T-helper 22 cell (primary cell): ENCODE measurements at regions not wholly inside any gene's neighbourhood (a gene's known extent, or its start where the extent isn't known, plus 50 kb on each side); places are given as distances from the start of the nearest gene placed in this dataset.

Experiments
- DNase-seq: peaks from one replicate; pipeline ENCODE4 v3.0.0-alpha.2; 2020; ENCODE audit warnings: low read depth

GRCh38 chr2:6782517-6783237 is 83.0 kb downstream of the CMPK2 start:
- DNase-seq, result no peak

GRCh38 chr2:6783238-6783614 is 82.5 kb downstream of the CMPK2 start:
- DNase-seq, result no peak

GRCh38 chr2:6784291-6784690 is 81.4 kb downstream of the CMPK2 start:
- DNase-seq, result no peak

- no peak for DNase-seq
Measured at GRCh38 chr2:6785493-6785892, 80.2 kb downstream of the CMPK2 start.

- DNase-seq, result no peak
Measured at GRCh38 chr2:6787376-6787775, 78.3 kb downstream of the CMPK2 start.

- DNase-seq, result no peak
Measured at GRCh38 chr2:6788614-6789013, 77.1 kb downstream of the CMPK2 start.

- no peak for DNase-seq
Measured at GRCh38 chr2:6789559-6790138, 76.1 kb downstream of the CMPK2 start.

DNA sequence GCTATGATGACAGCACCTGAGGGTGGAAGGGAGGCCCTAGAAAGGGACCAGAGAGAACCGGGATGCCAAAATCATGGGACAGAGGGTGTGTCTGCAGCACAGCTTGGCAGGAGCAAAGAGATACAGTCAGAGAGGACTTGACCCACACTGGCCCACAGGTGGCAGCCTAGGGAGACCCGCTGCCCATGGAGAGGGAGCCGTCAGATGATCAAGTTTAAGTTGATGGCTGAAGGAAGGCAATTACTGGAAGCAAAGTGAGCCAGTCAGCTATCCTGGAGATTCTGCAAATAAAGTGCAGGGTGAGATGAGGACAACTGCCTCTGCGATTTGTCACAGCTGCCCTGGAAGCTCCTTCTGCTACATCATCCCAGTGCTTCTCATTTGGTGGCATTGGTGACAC is 74.0 kb downstream of the CMPK2 start:
- no peak for DNase-seq

DNA sequence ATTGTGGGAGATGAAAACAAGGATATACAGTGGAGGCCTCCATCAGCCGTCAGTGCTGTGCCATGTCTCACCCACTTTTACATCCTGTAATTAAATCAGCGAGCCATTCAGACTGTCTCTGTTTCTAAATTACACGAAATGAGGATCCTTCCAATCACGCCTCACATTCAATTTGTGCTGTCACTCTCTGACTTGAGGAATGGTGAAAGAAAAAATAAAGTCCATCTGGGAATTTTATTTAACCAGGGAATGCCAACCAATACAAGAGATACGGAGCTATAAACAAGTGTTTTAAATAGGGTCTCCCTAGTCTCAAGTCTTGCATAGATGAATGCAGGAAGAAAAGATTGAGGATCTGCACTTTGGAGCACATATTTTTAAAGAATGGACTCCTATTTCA is 72.8 kb downstream of the CMPK2 start:
- DNase-seq, result no peak

- no peak for DNase-seq
Measured at GRCh38 chr2:6793371-6793770, 72.3 kb downstream of the CMPK2 start.

DNA sequence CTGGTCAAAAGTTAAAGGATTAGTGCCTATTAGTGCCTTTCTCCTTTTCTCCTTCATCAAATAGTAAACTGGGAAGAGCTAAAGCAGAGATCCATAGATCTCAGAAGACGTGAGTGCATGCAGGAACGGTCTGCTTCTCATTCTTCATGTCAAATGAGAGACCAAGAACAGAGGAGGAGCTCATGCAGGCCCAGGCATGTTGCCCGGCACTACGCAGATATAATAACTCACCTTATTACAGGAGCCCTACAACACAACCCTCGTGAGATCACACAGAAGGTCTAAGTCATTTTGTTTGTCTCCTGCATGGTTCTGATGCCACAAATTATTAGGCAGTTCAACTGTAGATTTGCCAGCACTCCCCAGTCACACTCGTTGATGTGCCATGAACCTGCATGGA is 71.8 kb downstream of the CMPK2 start:
- DNase-seq, result no peak

- no peak for DNase-seq
Measured at GRCh38 chr2:6794448-6794847, 71.3 kb downstream of the CMPK2 start.
